ENCODE measurements at regions not wholly inside any gene's neighbourhood (a gene's known extent, or its start where the extent isn't known, plus 50 kb on each side); places are given as distances from the start of the nearest gene placed in this dataset.

- no peak for TF ChIP-seq CTCF (IDR thresholded peaks at IDR 0.05)
- TF ChIP-seq EZH2 (IDR thresholded peaks at IDR 0.05; ENCODE audit: borderline replicate concordance, insufficient read depth, low read depth, low read length, poor library complexity, severe bottlenecking), result no peak
Measured at GRCh38 chr10:81674941-81675340, 200.1 kb upstream of the NRG3 start.

All from B cell (primary cell).